Neural cell (in vitro differentiated cells): ENCODE measurements at regions not wholly inside any gene's neighbourhood (a gene's known extent, or its start where the extent isn't known, plus 50 kb on each side); places are given as distances from the start of the nearest gene placed in this dataset.
A peak's percentile ranks its signal among the peaks of the same experiment; 100 is the strongest.

Source experiments
- H2AFZ ChIP-seq: fragments of 200-600, 300-800 bp; sonication (generic), shearing (Covaris generic); 2 replicates; pipeline ENCODE4 v1.6.0; 2014; ENCODE audit warnings: low read depth, mild to moderate bottlenecking, antibody characterized with exemption, low read length, moderate library complexity
- H3F3A ChIP-seq: fragments of 200-600 bp; shearing (Covaris generic); 2 replicates; pipeline ENCODE4 v1.6.1; 2016; ENCODE audit warnings: mild to moderate bottlenecking, moderate library complexity, mixed read lengths, antibody characterized with exemption, low read length; ENCODE audit not compliant: insufficient read depth, poor library complexity, severe bottlenecking
- H3K27ac ChIP-seq: fragments of 200-600, 300-800 bp; sonication (generic), shearing (Covaris generic); 2 replicates; pipeline ENCODE4 v1.5.1; 2014; ENCODE audit warnings: mild to moderate bottlenecking, low read length, moderate library complexity
- H3K27me3 ChIP-seq: fragments of 300-800, 200-600 bp; sonication (generic), shearing (Covaris generic); 2 replicates; pipeline ENCODE4 v1.6.0; 2014; ENCODE audit warnings: mild to moderate bottlenecking, low read depth, low read length, moderate library complexity; ENCODE audit not compliant: insufficient read depth
- H3K36me3 ChIP-seq: fragments of 300-800, 200-600 bp; sonication (generic), shearing (Covaris generic); 2 replicates; pipeline ENCODE4 v1.5.1; 2014; ENCODE audit warnings: mild to moderate bottlenecking, antibody characterized with exemption, low read length, moderate library complexity; ENCODE audit not compliant: insufficient read depth
- H3K4me2 ChIP-seq: fragments of 300-800, 200-600 bp; sonication (generic), shearing (Covaris generic); 2 replicates; pipeline ENCODE4 v1.6.0; 2014; ENCODE audit warnings: mild to moderate bottlenecking, low read length
- H3K4me3 ChIP-seq: fragments of 300-800, 200-600 bp; sonication (generic), shearing (Covaris generic); 2 replicates; pipeline ENCODE4 v1.5.1; 2014; ENCODE audit warnings: mild to moderate bottlenecking, low read length, moderate library complexity
- H3K79me2 ChIP-seq: fragments of 200-600 bp; shearing (Covaris generic); replicated peaks from 2 replicates; pipeline ENCODE4 v1.6.0; 2014; ENCODE audit warnings: mild to moderate bottlenecking, low read length, moderate library complexity; ENCODE audit not compliant: insufficient read depth
- H3K9ac ChIP-seq: fragments of 300-800, 200-600 bp; sonication (generic), shearing (Covaris generic); 2 replicates; pipeline ENCODE4 v1.6.1; 2016; ENCODE audit warnings: mild to moderate bottlenecking, low read length, mixed read lengths
- H3K9me2 ChIP-seq: fragments of 200-600 bp; shearing (Covaris generic); 2 replicates; pipeline ENCODE4 v1.6.1; 2016; ENCODE audit warnings: mild to moderate bottlenecking, low read length, mixed read lengths; ENCODE audit not compliant: insufficient read depth
- H3K9me3 ChIP-seq: fragments of 200-600, 300-800 bp; sonication (generic), shearing (Covaris generic); 2 replicates; pipeline ENCODE4 v1.6.1; 2016; ENCODE audit warnings: mild to moderate bottlenecking, mixed run types, low read length, moderate library complexity, mixed read lengths
- H4K20me1 ChIP-seq: fragments of 200-600 bp; shearing (Covaris generic); 2 replicates; pipeline ENCODE4 v1.6.1; 2016; ENCODE audit warnings: mild to moderate bottlenecking, mixed run types; ENCODE audit not compliant: insufficient read depth
- EP300 ChIP-seq: fragments of 450-650 bp; conservative IDR thresholded peaks from 2 replicates; pipeline ENCODE4 v1.6.1; 2014; ENCODE audit warnings: antibody characterized with exemption, mild to moderate bottlenecking, moderate library complexity; ENCODE audit not compliant: poor library complexity, severe bottlenecking
- EZH2 ChIP-seq: fragments of 200-600, 300-800 bp; shearing (Covaris generic), sonication (generic); IDR thresholded peaks from 2 replicates; pipeline ENCODE4 v1.6.1; 2014; ENCODE audit warnings: antibody characterized with exemption, low read length, borderline replicate concordance, mild to moderate bottlenecking; ENCODE audit not compliant: insufficient read depth, poor library complexity, severe bottlenecking
- MXI1 ChIP-seq: fragments of 450-650 bp; conservative IDR thresholded peaks from 2 replicates; pipeline ENCODE4 v1.6.1; 2014; ENCODE audit warnings: antibody characterized with exemption, mild to moderate bottlenecking; ENCODE audit not compliant: poor library complexity, severe bottlenecking
- POLR2AphosphoS5 ChIP-seq: IDR thresholded peaks from 2 replicates; pipeline ENCODE4 v1.6.1; 2012
- RAD21 ChIP-seq: fragments of 450-650 bp; conservative IDR thresholded peaks from 2 replicates; pipeline ENCODE4 v1.6.1; 2014; ENCODE audit warnings: antibody characterized with exemption, mild to moderate bottlenecking, moderate library complexity
- SMC3 ChIP-seq: fragments of 450-650 bp; conservative IDR thresholded peaks from 2 replicates; pipeline ENCODE4 v1.6.1; 2014; ENCODE audit warnings: antibody characterized with exemption, mild to moderate bottlenecking, moderate library complexity; ENCODE audit not compliant: poor library complexity
- TAF1 ChIP-seq: IDR thresholded peaks from 2 replicates; pipeline ENCODE4 v1.6.1; 2012; ENCODE audit warnings: low read depth
- TF ChIP-seq, protein P1 (sequence below): fragments of 450-650 bp; IDR thresholded peaks from 2 replicates; pipeline ENCODE4 v1.5.1; 2014; ENCODE audit warnings: antibody characterized with exemption, mild to moderate bottlenecking, moderate library complexity; ENCODE audit not compliant: poor library complexity, severe bottlenecking
- TF ChIP-seq, protein P2 (sequence below): IDR thresholded peaks from 2 replicates; pipeline ENCODE4 v1.6.1; 2012; ENCODE audit warnings: borderline replicate concordance

GRCh38 chr7:21028599-21028998 lies 241.9 kb upstream of the SP8 start:
- H3K4me2 ChIP-seq, result no peak overlapping the region
- H3K9ac ChIP-seq, result no peak overlapping the region
- peaks cover 4% of the 10 kb centered on the region for H3F3A ChIP-seq
- no peaks in the 10 kb centered on the region for H3K9me2 ChIP-seq
- no peaks in the 10 kb centered on the region for H3K79me2 ChIP-seq
- H3K27ac ChIP-seq, result no peak overlapping the region
- TF ChIP-seq EZH2 (no peak), EP300 (no peak), MXI1 (no peak), RAD21 (no peak), SMC3 (no peak), TAF1 (no peak), POLR2AphosphoS5 (no peak)
- TF ChIP-seq, protein P1, sequence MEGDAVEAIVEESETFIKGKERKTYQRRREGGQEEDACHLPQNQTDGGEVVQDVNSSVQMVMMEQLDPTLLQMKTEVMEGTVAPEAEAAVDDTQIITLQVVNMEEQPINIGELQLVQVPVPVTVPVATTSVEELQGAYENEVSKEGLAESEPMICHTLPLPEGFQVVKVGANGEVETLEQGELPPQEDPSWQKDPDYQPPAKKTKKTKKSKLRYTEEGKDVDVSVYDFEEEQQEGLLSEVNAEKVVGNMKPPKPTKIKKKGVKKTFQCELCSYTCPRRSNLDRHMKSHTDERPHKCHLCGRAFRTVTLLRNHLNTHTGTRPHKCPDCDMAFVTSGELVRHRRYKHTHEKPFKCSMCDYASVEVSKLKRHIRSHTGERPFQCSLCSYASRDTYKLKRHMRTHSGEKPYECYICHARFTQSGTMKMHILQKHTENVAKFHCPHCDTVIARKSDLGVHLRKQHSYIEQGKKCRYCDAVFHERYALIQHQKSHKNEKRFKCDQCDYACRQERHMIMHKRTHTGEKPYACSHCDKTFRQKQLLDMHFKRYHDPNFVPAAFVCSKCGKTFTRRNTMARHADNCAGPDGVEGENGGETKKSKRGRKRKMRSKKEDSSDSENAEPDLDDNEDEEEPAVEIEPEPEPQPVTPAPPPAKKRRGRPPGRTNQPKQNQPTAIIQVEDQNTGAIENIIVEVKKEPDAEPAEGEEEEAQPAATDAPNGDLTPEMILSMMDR, result no peak
- TF ChIP-seq, protein P2, sequence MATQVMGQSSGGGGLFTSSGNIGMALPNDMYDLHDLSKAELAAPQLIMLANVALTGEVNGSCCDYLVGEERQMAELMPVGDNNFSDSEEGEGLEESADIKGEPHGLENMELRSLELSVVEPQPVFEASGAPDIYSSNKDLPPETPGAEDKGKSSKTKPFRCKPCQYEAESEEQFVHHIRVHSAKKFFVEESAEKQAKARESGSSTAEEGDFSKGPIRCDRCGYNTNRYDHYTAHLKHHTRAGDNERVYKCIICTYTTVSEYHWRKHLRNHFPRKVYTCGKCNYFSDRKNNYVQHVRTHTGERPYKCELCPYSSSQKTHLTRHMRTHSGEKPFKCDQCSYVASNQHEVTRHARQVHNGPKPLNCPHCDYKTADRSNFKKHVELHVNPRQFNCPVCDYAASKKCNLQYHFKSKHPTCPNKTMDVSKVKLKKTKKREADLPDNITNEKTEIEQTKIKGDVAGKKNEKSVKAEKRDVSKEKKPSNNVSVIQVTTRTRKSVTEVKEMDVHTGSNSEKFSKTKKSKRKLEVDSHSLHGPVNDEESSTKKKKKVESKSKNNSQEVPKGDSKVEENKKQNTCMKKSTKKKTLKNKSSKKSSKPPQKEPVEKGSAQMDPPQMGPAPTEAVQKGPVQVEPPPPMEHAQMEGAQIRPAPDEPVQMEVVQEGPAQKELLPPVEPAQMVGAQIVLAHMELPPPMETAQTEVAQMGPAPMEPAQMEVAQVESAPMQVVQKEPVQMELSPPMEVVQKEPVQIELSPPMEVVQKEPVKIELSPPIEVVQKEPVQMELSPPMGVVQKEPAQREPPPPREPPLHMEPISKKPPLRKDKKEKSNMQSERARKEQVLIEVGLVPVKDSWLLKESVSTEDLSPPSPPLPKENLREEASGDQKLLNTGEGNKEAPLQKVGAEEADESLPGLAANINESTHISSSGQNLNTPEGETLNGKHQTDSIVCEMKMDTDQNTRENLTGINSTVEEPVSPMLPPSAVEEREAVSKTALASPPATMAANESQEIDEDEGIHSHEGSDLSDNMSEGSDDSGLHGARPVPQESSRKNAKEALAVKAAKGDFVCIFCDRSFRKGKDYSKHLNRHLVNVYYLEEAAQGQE, result no peak
- peak overlapping the region; percentile 47 for H3K4me3 ChIP-seq
- H2AFZ ChIP-seq, result no peak overlapping the region
- H4K20me1 ChIP-seq, result no peaks in the 10 kb centered on the region
- H3K9me3 ChIP-seq, result no peaks in the 10 kb centered on the region
- H3K27me3 ChIP-seq, result peaks cover 31% of the 10 kb centered on the region
- H3K36me3 ChIP-seq, result no peaks in the 10 kb centered on the region

GRCh38 chr7:21029006-21029405 lies 242.3 kb upstream of the SP8 start:
- H3K9ac ChIP-seq, result no peak overlapping the region
- H3K4me2 ChIP-seq, result no peak overlapping the region
- H3F3A ChIP-seq, result peaks cover 4% of the 10 kb centered on the region
- no peak overlapping the region for H3K4me3 ChIP-seq
- no peaks in the 10 kb centered on the region for H3K9me2 ChIP-seq
- TF ChIP-seq MXI1 (no peak), TAF1 (no peak), POLR2AphosphoS5 (no peak), SMC3 (no peak), EZH2 (no peak), RAD21 (no peak), EP300 (no peak)
- TF ChIP-seq, protein P1, result no peak
- TF ChIP-seq, protein P2, result no peak
- H4K20me1 ChIP-seq, result no peaks in the 10 kb centered on the region
- H3K9me3 ChIP-seq, result no peaks in the 10 kb centered on the region
- H2AFZ ChIP-seq, result no peak overlapping the region
- peaks cover 33% of the 10 kb centered on the region for H3K27me3 ChIP-seq
- no peaks in the 10 kb centered on the region for H3K36me3 ChIP-seq
- H3K27ac ChIP-seq, result no peak overlapping the region
- no peaks in the 10 kb centered on the region for H3K79me2 ChIP-seq
